Colonic mucosa (tissue), 4 donors: ENCODE measurements at regions not wholly inside any gene's neighbourhood (a gene's known extent, or its start where the extent isn't known, plus 50 kb on each side); places are given as distances from the start of the nearest gene placed in this dataset.

ENCODE experiments used
- DNase-seq: peaks from one replicate; pipeline ENCODE4 v3.0.0-alpha.2; 2020
- H3K27ac ChIP-seq: fragments of 200-600 bp; one replicate; pipeline ENCODE4 v1.8.0; 2021
- H3K27me3 ChIP-seq: fragments of 200-600 bp; one replicate; pipeline ENCODE4 v1.8.0; 2021
- H3K36me3 ChIP-seq: fragments of 200-600 bp; one replicate; pipeline ENCODE4 v1.8.0; 2021
- H3K4me1 ChIP-seq: fragments of 200-600 bp; one replicate; pipeline ENCODE4 v1.8.0; 2021; ENCODE audit warnings: mild to moderate bottlenecking
- H3K4me3 ChIP-seq: fragments of 200-600 bp; one replicate; pipeline ENCODE4 v1.8.0; 2021
- H3K9ac ChIP-seq, 2 donors: one replicate each; pipeline ENCODE4 v1.7.0; 2013; ENCODE audit warnings: control low read depth in 2 of 2, low read depth in 2 of 2, low read length in 2 of 2
- H3K9me3 ChIP-seq: fragments of 200-600 bp; one replicate; pipeline ENCODE4 v1.8.0; 2021
- intact Hi-C: fragments of 100-400 bp; cut with DNase I; formaldehyde crosslinking; loops from one replicate; pipeline ENCODE4 v1.14.1; 2022
- TF ChIP-seq, protein P1 (sequence below): fragments of 200-600 bp; IDR thresholded peaks from one replicate; pipeline ENCODE4 v1.8.0; 2022; ENCODE audit warnings: antibody characterized with exemption, mild to moderate bottlenecking
- donor health status: healthy.
- donor health status: DM: no; HTN: no; CAD: no.
- donor health status: DM: no; HTN: no; CAD: no.

- no peak overlapping the region for H3K4me3 ChIP-seq
- TF ChIP-seq, protein P1, sequence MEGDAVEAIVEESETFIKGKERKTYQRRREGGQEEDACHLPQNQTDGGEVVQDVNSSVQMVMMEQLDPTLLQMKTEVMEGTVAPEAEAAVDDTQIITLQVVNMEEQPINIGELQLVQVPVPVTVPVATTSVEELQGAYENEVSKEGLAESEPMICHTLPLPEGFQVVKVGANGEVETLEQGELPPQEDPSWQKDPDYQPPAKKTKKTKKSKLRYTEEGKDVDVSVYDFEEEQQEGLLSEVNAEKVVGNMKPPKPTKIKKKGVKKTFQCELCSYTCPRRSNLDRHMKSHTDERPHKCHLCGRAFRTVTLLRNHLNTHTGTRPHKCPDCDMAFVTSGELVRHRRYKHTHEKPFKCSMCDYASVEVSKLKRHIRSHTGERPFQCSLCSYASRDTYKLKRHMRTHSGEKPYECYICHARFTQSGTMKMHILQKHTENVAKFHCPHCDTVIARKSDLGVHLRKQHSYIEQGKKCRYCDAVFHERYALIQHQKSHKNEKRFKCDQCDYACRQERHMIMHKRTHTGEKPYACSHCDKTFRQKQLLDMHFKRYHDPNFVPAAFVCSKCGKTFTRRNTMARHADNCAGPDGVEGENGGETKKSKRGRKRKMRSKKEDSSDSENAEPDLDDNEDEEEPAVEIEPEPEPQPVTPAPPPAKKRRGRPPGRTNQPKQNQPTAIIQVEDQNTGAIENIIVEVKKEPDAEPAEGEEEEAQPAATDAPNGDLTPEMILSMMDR = no peak
- intact Hi-C loops = no loop called here
- no peak overlapping the region for H3K27ac ChIP-seq
- no peaks in the 10 kb centered on the region for H3K4me1 ChIP-seq
- DNase-seq = no peak
- no peaks in the 10 kb centered on the region for H3K27me3 ChIP-seq
- no peaks in the 10 kb centered on the region for H3K36me3 ChIP-seq
- H3K9ac ChIP-seq = no peak overlapping the region
- no peaks in the 10 kb centered on the region for H3K9me3 ChIP-seq
Observed at GRCh38 chr4:126475730-126476129, 1157.0 kb upstream of the INTU start.

- Histone ChIP-seq H3K9me3 (no peaks in the 10 kb centered on the region), H3K27me3 (no peaks in the 10 kb centered on the region), H3K27ac (no peak overlapping the region), H3K36me3 (no peaks in the 10 kb centered on the region), H3K9ac (no peak overlapping the region), H3K4me1 (no peaks in the 10 kb centered on the region), H3K4me3 (no peak overlapping the region)
- no peak for DNase-seq
- TF ChIP-seq, protein P1 = no peak
- intact Hi-C loops = no loop called here
Observed at GRCh38 chr4:126479709-126480108, 1153.0 kb upstream of the INTU start.

- TF ChIP-seq, protein P1 = no peak
- Histone ChIP-seq H3K27ac (no peak overlapping the region), H3K4me3 (no peak overlapping the region), H3K36me3 (no peaks in the 10 kb centered on the region), H3K27me3 (no peaks in the 10 kb centered on the region), H3K9me3 (no peaks in the 10 kb centered on the region), H3K4me1 (no peaks in the 10 kb centered on the region), H3K9ac (no peak overlapping the region)
- no peak for DNase-seq
- intact Hi-C loops = no loop called here
Observed at GRCh38 chr4:126482311-126482710, 1150.4 kb upstream of the INTU start.

DNA sequence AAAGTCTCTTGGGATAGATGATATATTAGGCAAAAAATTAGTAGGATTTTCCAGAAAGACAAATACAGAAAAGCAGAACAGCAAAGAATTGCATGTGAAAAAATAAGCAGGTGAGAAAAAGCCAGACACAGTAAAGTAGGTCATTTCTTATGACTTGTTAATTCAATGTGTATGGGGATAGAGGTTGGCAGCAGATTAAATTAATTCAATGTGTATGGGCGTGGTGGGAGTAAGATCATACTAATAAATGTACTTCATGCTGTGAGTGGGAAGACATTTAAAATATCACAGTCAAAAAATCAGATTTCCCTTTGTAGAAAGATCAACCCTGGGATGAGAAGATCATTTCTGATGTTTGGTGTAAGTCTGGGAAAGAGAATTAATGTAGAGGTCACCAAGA is 1146.4 kb upstream of the INTU start:
- no peaks in the 10 kb centered on the region for H3K36me3 ChIP-seq
- intact Hi-C loops = no loop called here
- no peak overlapping the region for H3K27ac ChIP-seq
- no peaks in the 10 kb centered on the region for H3K9me3 ChIP-seq
- no peaks in the 10 kb centered on the region for H3K4me1 ChIP-seq
- no peaks in the 10 kb centered on the region for H3K27me3 ChIP-seq
- H3K9ac ChIP-seq = no peak overlapping the region
- TF ChIP-seq, protein P1 = no peak
- no peak for DNase-seq
- H3K4me3 ChIP-seq = no peak overlapping the region

GRCh38 chr4:126489826-126490463 is 1142.8 kb upstream of the INTU start:
- no peak overlapping the region for H3K9ac ChIP-seq
- no peak overlapping the region for H3K27ac ChIP-seq
- no peak for DNase-seq
- intact Hi-C loops = no loop called here
- no peak overlapping the region for H3K4me3 ChIP-seq
- no peaks in the 10 kb centered on the region for H3K4me1 ChIP-seq
- H3K36me3 ChIP-seq = no peaks in the 10 kb centered on the region
- no peaks in the 10 kb centered on the region for H3K9me3 ChIP-seq
- H3K27me3 ChIP-seq = no peaks in the 10 kb centered on the region
- TF ChIP-seq, protein P1 = no peak
